H9 (cell line): ENCODE measurements at regions not wholly inside any gene's neighbourhood (a gene's known extent, or its start where the extent isn't known, plus 50 kb on each side); places are given as distances from the start of the nearest gene placed in this dataset.

ENCODE experiments used
- DNase-seq: peaks from one replicate; pipeline ENCODE4 v3.0.0-alpha.2; 2017
- H2AFZ ChIP-seq: one replicate; pipeline ENCODE4 v1.6.1; 2013; ENCODE audit warnings: mild to moderate bottlenecking, low read length, control low read depth, moderate library complexity
- H2AK5ac ChIP-seq: 2 replicates; pipeline ENCODE4 v1.6.1; 2013; ENCODE audit warnings: low read length, control low read depth, mixed read lengths; ENCODE audit not compliant: insufficient read length
- H2BK120ac ChIP-seq: one replicate; pipeline ENCODE4 v1.6.1; 2013; ENCODE audit warnings: low read depth, mild to moderate bottlenecking, low read length, control low read depth, inconsistent platforms; ENCODE audit not compliant: poor library complexity, severe bottlenecking
- H2BK12ac ChIP-seq: 2 replicates; pipeline ENCODE4 v1.6.1; 2013; ENCODE audit warnings: low read length, control low read depth, mixed read lengths, low read depth; ENCODE audit not compliant: insufficient read length
- H2BK15ac ChIP-seq: 2 replicates; pipeline ENCODE4 v1.6.1; 2013; ENCODE audit warnings: low read depth, low read length, control low read depth
- H2BK20ac ChIP-seq: one replicate; pipeline ENCODE4 v1.6.1; 2013; ENCODE audit warnings: low read depth, mild to moderate bottlenecking, low read length, control low read depth, inconsistent platforms; ENCODE audit not compliant: poor library complexity, severe bottlenecking
- H2BK5ac ChIP-seq: 2 replicates; pipeline ENCODE4 v1.6.1; 2013; ENCODE audit warnings: low read length, control low read depth, mixed read lengths; ENCODE audit not compliant: insufficient read length
- H3K14ac ChIP-seq: 2 replicates; pipeline ENCODE4 v1.6.1; 2013; ENCODE audit warnings: low read length, control low read depth; ENCODE audit not compliant: insufficient read depth
- H3K18ac ChIP-seq: 2 replicates; pipeline ENCODE4 v1.6.1; 2013; ENCODE audit warnings: low read depth, mild to moderate bottlenecking, mixed read lengths, low read length, control low read depth; ENCODE audit not compliant: insufficient read length
- H3K23ac ChIP-seq: 2 replicates; pipeline ENCODE4 v1.6.1; 2013; ENCODE audit warnings: low read length, control low read depth, mixed read lengths, low read depth; ENCODE audit not compliant: insufficient read length
- H3K23me2 ChIP-seq: 2 replicates; pipeline ENCODE4 v1.6.1; 2013; ENCODE audit warnings: low read depth, mild to moderate bottlenecking, mixed read lengths, low read length, control low read depth; ENCODE audit not compliant: insufficient read length, poor library complexity, severe bottlenecking
- H3K27ac ChIP-seq: 2 replicates; pipeline ENCODE4 v1.5.1; 2013; ENCODE audit warnings: low read length, control low read depth, mixed read lengths, low read depth; ENCODE audit not compliant: insufficient read length
- H3K27me3 ChIP-seq: 2 replicates; pipeline ENCODE4 v1.6.1; 2013; ENCODE audit warnings: low read length, control low read depth, inconsistent platforms; ENCODE audit not compliant: insufficient read depth
- H3K4ac ChIP-seq: 2 replicates; pipeline ENCODE4 v1.6.1; 2013; ENCODE audit warnings: low read depth, mild to moderate bottlenecking, control low read depth, inconsistent platforms, low read length, moderate library complexity
- H3K4me1 ChIP-seq: 2 replicates; pipeline ENCODE4 v1.6.1; 2013; ENCODE audit warnings: low read length, control low read depth, inconsistent platforms; ENCODE audit not compliant: insufficient read depth
- H3K4me2 ChIP-seq: 2 replicates; pipeline ENCODE4 v1.6.1; 2013; ENCODE audit warnings: low read length, control low read depth, mixed read lengths; ENCODE audit not compliant: insufficient read length, insufficient read depth
- H3K56ac ChIP-seq: 2 replicates; pipeline ENCODE4 v1.6.1; 2013; ENCODE audit warnings: low read depth, mild to moderate bottlenecking, mixed read lengths, low read length, control low read depth; ENCODE audit not compliant: insufficient read length
- H3K79me1 ChIP-seq: 2 replicates; pipeline ENCODE4 v1.6.1; 2013; ENCODE audit warnings: low read depth, mild to moderate bottlenecking, moderate library complexity, low read length, control low read depth, inconsistent platforms; ENCODE audit not compliant: insufficient read depth, poor library complexity, severe bottlenecking
- H3K79me2 ChIP-seq: 2 replicates; pipeline ENCODE4 v1.6.1; 2013; ENCODE audit warnings: low read length, control low read depth, inconsistent platforms; ENCODE audit not compliant: insufficient read depth
- H3K9ac ChIP-seq: 2 replicates; pipeline ENCODE4 v1.6.1; 2013; ENCODE audit warnings: low read length, control low read depth, mixed read lengths; ENCODE audit not compliant: insufficient read length; ENCODE audit errors: extremely low read depth
- H3K9me3 ChIP-seq: one replicate; pipeline ENCODE4 v1.6.1; 2013; ENCODE audit warnings: low read depth, low read length, inconsistent platforms; ENCODE audit not compliant: control insufficient read depth
- H3T11ph ChIP-seq: one replicate; pipeline ENCODE4 v1.6.1; 2013; ENCODE audit warnings: mild to moderate bottlenecking, low read length, control low read depth, inconsistent platforms
- H4K20me1 ChIP-seq: one replicate; pipeline ENCODE4 v1.6.1; 2013; ENCODE audit not compliant: control insufficient read depth, insufficient read length, insufficient read depth
- H4K5ac ChIP-seq: 2 replicates; pipeline ENCODE4 v1.6.1; 2013; ENCODE audit warnings: low read depth, mild to moderate bottlenecking, mixed read lengths, low read length, control low read depth; ENCODE audit not compliant: insufficient read length
- H4K8ac ChIP-seq: replicated peaks from 2 replicates; pipeline ENCODE4 v1.6.1; 2013; ENCODE audit warnings: low read length, control low read depth, mixed read lengths, low read depth; ENCODE audit not compliant: insufficient read length
- H4K91ac ChIP-seq: 2 replicates; pipeline ENCODE4 v1.6.1; 2013; ENCODE audit warnings: low read depth, mild to moderate bottlenecking, moderate library complexity, mixed read lengths, low read length, control low read depth; ENCODE audit not compliant: insufficient read length
- H3K27ac Mint-ChIP-seq, 3 experiments: 2 replicates in 2 of 3; 3 replicates in 1 of 3; pipeline ENCODE4 v1.8.0; 2020 to 2021; ENCODE audit warnings: mixed read lengths in 3 of 3, mild to moderate bottlenecking in 1 of 3, moderate library complexity in 1 of 3
- H3K27me3 Mint-ChIP-seq: 2 replicates; pipeline ENCODE4 v1.8.0; 2021; ENCODE audit warnings: low read depth, mild to moderate bottlenecking, moderate library complexity, mixed read lengths
- H3K36me3 Mint-ChIP-seq, 3 experiments: 2 replicates in 2 of 3; 3 replicates in 1 of 3; pipeline ENCODE4 v1.8.0; 2020 to 2021; ENCODE audit warnings: low read depth in 3 of 3, mixed read lengths in 3 of 3; ENCODE audit not compliant: insufficient read depth in 1 of 3
- H3K4me1 Mint-ChIP-seq, 2 experiments: 2 replicates each; pipeline ENCODE4 v1.8.0; 2020; ENCODE audit warnings: mixed read lengths in 2 of 2
- H3K4me3 Mint-ChIP-seq, 2 experiments: 2 replicates in 1 of 2; 3 replicates in 1 of 2; pipeline ENCODE4 v1.8.0; 2020 to 2021; ENCODE audit warnings: mild to moderate bottlenecking in 2 of 2, mixed read lengths in 2 of 2, moderate library complexity in 1 of 2
- H3K9me3 Mint-ChIP-seq, 2 experiments: 2 replicates in 1 of 2; 3 replicates in 1 of 2; pipeline ENCODE4 v1.8.0; 2020; ENCODE audit warnings: mild to moderate bottlenecking in 2 of 2, mixed read lengths in 2 of 2, moderate library complexity in 1 of 2
- WGBS: extraction: QIAGEN DNeasy Blood & Tissue Kit; methylation state at CpG from one replicate; pipeline ENCODE4 v1.1.7; 2013; ENCODE audit warnings: missing lambda C conversion rate, low lambda C conversion rate, mixed read lengths; ENCODE audit not compliant: insufficient read length; ENCODE audit errors: extremely low coverage; 5-methylcytosine and 5-hydroxymethylcytosine counted together
- TF ChIP-seq, protein P1 (sequence below): fragments of 200-600 bp; sonication (generic); conservative IDR thresholded peaks from 3 replicates; pipeline ENCODE4 v1.8.0; 2021; ENCODE audit warnings: antibody characterized with exemption, mild to moderate bottlenecking

GRCh38 chr18:25732862-25733261 lies 357.6 kb downstream of the SS18 start:
- Histone ChIP-seq H3K23ac (no peak overlapping the region), H3K4me2 (no peak overlapping the region), H3K79me2 (no peaks in the 10 kb centered on the region), H3K9me3 (no peaks in the 10 kb centered on the region), H3K18ac (no peak overlapping the region), H4K20me1 (no peaks in the 10 kb centered on the region), H3K27me3 (peaks cover 11% of the 10 kb centered on the region; the same call in 1 of the 2 replicates), H3K4ac (no peak overlapping the region), H2BK20ac (no peak overlapping the region), H3K14ac (no peak overlapping the region), H2BK15ac (no peak overlapping the region), H3K27ac (no peak overlapping the region), H2BK5ac (no peak overlapping the region), H3T11ph (no peak overlapping the region), H2AK5ac (no peak overlapping the region), H4K91ac (no peak overlapping the region), H2BK120ac (no peak overlapping the region), H2AFZ (no peak overlapping the region), H3K23me2 (no peaks in the 10 kb centered on the region), H4K8ac (no peak overlapping the region), H2BK12ac (no peak overlapping the region), H3K56ac (no peak overlapping the region), H3K79me1 (no peaks in the 10 kb centered on the region), H3K4me1 (no peaks in the 10 kb centered on the region; the same call in 1 of the 2 replicates), H4K5ac (no peak overlapping the region), H3K9ac (no peak overlapping the region)
- Mint-ChIP-seq H3K9me3 (peaks cover 13 to 16% of the 10 kb centered on the region in 2 experiments), H3K4me1 (peaks cover 49 to 56% of the 10 kb centered on the region in 2 experiments), H3K4me3 (no peak overlapping the region), H3K27ac (no peak overlapping the region), H3K27me3 (peaks cover 53% of the 10 kb centered on the region), H3K36me3 (peaks cover 1 to 21% (median 10%) of the 10 kb centered on the region in 3 experiments; a peak in 6 of 7 replicates)
- DNase-seq = no peak
- TF ChIP-seq, protein P1, sequence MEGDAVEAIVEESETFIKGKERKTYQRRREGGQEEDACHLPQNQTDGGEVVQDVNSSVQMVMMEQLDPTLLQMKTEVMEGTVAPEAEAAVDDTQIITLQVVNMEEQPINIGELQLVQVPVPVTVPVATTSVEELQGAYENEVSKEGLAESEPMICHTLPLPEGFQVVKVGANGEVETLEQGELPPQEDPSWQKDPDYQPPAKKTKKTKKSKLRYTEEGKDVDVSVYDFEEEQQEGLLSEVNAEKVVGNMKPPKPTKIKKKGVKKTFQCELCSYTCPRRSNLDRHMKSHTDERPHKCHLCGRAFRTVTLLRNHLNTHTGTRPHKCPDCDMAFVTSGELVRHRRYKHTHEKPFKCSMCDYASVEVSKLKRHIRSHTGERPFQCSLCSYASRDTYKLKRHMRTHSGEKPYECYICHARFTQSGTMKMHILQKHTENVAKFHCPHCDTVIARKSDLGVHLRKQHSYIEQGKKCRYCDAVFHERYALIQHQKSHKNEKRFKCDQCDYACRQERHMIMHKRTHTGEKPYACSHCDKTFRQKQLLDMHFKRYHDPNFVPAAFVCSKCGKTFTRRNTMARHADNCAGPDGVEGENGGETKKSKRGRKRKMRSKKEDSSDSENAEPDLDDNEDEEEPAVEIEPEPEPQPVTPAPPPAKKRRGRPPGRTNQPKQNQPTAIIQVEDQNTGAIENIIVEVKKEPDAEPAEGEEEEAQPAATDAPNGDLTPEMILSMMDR = no peak
- WGBS = no CpG with 5 or more reads among the region's 2 CpGs
